Hypothalamus (tissue), 51 donors: ENCODE measurements at regions not wholly inside any gene's neighbourhood (a gene's known extent, or its start where the extent isn't known, plus 50 kb on each side); places are given as distances from the start of the nearest gene placed in this dataset.
"Not testable (repeated sequence)": the region's sequence is repeated elsewhere in the genome, so short reads cannot be mapped to it uniquely, and the experiment has no call there.

Experiments
- DNase-seq, 51 donors: peaks; one replicate each; lab custom pipeline; 2025; lab: John Stamatoyannopoulos, UW

DNA sequence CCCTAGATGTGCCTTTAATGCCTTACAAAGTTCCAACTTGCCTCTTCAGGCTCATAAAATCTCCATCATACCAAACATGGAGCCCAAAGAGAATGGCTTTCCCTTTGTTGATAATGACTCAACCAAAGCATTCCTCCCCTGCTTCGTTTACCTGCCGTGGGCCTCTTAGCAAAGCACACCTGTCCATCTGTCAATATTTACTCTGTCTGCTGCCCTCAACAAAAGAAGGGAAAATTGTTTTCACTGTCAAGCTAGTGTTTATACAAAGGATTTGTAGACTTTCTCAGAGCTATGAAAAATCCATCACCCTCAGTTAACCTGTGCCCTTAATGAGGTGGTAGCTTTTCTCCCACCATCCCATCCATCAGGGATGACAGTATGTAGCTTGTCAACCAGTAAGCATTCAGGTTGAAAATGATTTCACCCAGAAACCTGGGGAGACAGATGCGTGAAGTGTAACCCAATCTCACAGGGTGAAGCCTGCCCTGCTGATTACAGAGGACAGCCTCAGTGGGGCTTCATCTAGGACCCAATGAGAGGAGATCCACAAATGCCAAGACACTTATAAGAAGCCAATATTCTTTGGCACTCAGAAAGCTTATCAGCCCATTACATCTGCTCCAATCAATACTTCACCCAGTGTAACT, 278.1 kb downstream of the NUAK1 start:
- no peak for DNase-seq

DNA sequence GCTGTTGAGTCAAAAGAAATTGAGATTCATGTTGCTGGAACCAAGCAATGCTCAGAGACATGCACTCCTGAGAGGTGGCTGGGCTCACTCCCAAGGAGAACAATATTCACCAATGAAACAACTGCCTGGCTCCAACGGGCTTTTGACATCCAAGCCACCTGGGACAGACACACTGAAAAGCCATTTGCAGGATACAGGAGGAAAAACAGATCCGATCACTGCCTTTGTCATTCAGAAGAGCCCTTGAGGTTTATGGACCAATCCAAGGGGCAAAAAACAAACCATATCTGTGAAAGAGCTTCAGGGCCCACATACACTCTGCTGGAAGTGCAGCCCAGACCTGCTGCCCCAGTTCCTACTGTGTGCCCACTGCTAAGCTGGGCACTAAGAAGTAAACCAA, 277.5 kb downstream of the NUAK1 start:
- DNase-seq = no peak

DNA sequence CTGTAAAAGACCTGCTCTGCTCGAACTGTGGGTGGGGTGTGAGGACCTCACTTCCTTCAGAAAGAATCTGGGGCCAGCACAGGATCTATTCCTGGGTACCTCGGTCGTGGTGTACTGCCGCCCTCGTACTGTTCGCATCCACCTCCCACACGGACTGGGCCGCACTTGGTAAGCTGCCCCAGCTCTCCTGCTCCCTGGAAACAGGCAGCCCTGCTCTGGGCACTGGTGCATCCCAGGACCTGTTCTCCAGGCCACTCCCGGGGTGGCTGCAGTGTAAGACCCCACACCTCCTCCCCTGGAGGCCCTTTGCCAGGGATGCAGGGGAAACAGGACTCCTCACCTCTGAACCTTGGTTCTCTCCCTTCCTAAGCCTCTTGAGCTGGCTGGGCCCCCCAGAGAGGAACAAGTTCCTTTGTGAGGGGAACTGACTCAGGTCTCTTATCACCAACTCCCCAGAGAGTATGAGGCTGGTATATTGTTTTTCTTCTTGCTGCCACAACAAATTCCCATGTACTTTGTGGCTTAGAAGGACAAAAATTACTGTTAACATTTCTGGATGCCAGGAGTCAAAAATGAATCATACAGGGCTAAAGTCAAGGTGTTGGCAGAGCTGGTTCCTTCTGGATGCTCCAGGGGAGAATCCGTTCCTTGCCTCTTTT, 276.5 kb downstream of the NUAK1 start:
- DNase-seq = peak in 1 of 51 donors; percentile 41

DNA sequence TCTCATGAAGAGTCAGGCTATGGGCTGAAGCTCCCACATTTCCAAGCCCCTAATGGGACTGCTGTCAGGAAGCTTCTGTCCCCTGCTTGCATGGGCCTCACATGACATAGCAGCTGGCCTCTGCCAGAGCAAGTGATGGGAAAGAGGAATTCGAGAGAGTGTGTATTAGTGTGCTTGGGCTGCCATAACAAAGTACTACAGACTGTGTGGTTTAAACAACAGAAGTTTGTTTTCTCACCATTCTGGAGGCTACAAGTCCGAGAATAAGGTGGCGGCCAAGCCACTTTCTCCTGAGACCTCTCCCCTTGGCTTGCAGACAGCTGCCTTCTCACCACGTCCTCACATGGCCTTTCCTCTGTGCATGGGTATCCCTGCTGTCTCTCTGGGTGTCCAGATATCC, 274.4 kb downstream of the NUAK1 start:
- DNase-seq = no peak

DNA sequence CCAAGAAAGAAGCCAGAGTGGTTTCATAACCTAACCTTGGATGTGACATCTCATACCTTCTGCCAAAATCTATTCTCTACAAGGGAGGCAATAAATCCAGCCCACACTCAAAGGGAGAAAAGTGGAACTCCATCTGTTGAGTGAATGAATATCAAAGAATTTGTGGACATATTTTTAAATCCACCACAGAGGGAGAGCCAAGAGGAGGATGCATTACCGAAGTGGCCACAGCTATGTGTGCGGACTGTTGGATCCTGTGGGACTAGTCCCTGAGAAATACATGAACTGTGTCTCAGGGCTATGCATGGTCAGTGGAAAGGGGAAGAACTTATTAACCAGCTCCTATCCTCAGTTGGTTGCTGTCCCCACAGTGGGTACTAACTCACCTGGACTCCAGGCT, 273.9 kb downstream of the NUAK1 start:
- no peak for DNase-seq

DNA sequence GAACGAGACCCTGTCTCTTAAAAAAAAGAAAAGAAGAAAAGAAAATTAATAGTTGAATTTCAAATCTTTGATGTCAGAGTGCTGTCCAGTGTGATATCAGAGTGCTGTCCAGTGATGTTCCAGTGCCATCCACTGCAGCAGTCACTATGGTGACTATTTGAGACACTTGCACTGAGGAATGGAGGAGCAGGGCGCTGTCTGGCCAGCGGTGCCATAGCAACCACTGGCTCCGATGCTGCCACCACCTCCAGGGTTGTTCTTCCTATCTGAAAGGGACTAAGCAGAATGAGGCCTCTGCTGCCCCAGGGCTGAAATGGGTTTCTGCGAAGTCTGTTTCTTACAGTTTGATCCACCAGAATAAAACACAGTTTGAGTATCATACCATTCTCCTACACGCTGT, 272.9 kb downstream of the NUAK1 start:
- no peak for DNase-seq

DNA sequence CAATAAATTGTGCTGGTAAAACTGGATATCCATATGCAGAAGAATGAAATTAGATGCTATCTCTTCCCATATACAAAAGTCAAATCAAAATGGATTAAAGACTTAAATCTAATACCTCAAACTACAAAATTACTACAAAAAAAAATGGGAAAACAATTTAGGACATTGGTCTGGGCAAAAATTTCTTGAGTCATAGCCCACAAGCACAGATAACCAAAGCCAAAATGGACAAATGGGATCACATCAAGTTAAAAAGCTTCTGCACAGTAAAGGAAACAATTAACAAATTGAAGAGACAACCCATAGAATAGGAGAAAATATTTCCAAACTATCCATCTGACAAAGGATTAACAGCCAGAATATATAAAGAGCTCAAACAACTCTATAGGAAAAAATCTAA, 264.6 kb downstream of the NUAK1 start:
- no peak for DNase-seq

DNA sequence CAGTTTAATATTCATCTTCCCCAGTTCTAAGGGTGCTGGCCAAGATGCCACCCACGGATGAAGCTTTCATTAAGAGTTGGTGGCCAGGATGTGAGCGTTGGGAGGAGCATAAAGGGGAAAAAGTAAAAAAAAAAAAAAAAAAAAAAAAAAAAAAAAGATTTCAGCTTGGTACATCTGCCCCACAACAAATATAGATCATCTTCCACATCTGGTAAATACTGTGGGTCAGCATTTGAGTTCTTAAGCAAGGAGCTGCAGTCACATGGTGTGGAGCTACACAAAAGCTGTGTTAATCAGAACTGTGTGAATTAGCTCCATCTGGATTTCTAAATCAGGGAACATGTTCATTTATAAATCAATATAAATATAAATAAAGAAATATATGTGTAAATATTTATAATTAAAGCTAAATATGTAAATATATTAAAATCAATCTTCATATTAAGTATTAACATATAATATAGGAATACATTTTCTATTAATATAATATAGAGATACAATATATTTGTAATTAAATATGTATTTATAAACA, 262.3 kb downstream of the NUAK1 start:
- DNase-seq = no peak

DNA sequence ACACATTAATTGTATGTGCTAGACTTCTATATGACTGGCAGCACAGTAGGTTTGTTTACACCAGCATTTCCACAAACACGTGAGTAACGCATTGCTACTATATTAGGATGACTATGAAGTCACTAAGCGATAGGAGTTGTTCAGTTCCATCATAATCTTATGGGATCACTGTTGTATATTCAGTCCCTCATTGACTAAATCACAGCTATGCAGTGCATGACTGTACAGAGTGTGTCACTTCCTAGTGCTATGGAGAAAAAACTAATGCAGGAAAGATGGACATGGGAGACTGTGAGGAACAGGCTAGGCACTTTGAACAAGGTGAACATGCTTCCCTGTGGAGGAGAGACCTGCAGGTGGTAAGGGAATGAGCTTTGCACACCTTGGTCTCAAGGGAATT, 259.8 kb downstream of the NUAK1 start:
- no peak for DNase-seq

DNA sequence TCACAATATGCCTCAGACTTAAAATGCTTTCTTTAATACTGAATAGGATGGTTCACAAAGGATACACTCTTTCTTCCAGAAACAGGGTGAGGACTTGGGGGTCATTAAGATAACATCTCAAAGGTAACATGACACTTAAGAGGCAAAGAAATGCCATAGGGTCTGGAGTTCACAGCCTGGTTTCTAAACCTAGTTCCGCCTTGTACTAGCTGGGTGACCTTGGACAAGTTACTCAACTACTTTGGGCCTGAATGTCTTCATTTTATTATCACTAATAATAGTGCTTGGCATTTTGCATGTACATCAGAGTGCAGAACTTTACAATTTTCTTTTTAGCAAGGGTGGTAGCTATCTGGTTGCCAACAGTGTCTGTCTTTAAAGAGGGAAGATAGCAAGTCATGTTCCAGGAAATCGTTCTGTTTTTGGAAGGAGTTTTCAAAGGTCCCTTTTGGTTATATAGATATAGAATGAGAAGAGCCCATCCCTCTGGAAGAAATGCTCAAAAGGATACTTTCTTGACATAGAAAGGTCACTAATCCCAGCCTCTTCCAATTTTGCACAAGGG, 257.8 kb downstream of the NUAK1 start:
- no peak for DNase-seq

DNA sequence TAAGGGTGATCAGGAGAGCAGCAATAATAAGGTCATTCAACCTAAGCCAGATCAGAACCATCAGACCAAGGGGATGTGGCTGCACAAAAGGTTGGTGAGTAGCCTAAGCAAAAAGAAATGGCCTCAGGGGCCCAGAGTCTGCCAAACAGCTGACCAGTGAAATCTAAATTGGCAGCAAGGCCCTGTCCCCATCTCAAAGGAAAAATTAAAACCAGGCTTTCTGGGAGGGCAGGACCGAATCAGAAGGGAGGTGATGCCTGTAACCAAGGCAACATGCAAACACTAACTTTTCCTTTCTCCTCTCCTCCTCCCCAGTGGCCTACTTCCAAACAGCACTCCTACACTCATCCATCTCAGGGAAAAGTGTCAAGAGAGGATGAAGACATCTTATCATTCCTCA, 256.4 kb downstream of the NUAK1 start:
- peak in 10 of 51 donors; percentile 1 to 36 (median 6) for DNase-seq

DNA sequence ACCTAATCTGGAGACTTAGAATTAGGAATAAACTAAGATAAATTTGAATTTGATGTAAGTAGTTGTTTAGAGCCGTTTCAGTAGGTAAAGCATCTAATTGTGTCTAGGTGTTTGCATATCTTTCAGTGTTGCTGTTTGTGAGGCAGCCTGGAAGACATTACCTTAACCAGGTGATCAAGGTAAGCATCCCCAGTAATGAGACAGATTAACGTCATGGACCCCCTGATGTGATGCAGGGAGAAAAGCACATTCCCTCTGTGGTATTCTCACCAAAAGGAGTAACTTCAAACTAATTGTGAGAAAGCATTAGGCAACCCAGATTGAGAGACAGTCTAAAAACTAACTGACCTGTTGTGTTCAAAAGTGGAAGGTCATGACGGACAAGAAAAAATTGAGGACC, 251.6 kb downstream of the NUAK1 start:
- no peak for DNase-seq

DNA sequence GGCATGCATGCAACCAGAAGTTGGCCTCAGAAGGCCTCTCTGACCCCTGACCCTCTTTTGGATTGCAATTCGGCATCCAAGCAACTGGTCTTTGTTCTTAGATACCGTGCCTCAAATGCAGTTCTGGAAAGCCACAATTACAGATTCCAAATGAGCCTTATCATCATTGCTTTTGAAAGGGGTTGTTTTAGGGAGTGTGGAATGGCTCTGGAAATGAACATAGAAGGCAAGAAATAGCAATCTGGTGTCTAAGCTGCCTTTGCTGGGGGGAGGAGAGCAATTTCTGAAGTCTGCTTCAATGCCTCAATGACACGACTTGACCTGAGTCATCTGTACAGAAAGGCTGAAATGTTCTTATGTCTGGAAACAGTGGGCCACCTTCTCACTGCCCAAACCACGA, 250.1 kb downstream of the NUAK1 start:
- DNase-seq = no peak

DNA sequence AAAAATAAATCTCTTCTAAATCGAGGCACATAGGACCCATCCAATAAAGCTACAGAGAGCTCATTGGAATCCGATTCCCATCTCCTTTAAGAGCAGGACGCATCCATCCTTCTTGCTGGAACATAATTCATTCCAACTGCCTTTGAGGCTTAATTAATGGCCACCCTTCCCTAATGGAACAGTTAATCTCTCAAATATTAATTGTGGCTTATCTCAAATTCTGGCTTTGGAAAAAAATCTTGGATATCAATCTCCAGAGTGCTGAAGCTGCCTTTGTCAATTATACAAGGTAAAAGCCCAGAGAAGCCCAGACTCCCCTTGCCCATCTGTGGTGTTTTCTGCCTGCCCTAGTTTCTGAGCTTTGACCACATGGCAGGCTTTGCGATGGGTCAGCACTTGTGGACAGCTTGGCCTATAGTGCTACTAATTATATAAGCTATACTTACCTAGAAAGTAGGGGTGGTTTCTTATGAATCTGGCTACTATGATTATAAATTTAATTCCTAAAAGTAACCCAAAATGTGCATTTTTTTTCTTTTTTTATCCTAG, 246.3 kb downstream of the NUAK1 start:
- DNase-seq = no peak

DNA sequence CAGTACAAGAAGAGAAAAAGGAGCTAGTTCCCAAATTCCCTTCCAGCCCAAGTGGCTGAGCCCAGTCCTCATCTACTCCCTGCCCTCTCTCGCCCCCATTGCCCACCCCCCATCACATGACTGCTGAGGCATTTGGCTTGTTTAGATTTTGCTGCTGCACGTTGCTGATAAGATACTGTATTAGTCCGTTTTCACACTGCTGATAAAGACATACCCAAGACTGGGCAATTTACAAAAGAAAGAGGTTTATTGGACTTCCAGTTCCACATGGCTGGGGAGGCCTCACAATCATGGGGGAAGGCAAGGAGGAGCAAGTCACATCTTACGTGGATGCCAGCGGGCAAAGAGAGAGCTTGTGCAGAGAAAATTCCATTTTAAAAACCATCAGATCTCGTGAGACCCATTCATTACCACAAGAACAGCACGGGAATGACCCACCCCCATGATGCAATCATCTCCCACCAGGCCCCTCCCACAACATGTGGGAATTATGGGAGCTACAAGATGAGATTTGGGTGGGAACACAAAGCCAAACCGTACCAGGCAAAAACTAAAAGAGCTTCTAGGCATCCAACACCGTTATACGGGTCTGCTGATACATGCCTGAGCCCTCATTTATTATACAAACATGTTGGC, 243.4 kb downstream of the NUAK1 start:
- DNase-seq = not testable (repeated sequence)

DNA sequence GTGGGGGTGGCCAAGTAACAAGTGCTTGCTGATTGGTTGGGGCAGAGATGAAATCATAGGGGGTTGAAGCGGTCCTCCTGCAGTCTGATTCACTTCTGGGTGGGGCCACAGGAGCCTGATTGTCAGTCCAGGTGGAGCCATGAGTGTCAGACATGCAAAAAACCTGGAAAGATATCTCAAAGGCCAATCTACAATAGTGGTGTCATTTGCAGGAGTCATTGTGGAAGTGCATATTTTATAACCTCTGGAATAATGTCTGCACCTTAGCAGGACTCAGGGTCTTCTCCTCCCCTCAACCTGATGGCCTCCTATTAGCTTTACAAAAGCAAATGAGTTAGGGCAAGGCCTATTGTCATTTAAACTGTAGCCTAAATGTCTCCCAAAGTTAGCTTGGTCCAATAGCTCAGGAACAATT, 241.4 kb downstream of the NUAK1 start:
- DNase-seq = no peak

DNA sequence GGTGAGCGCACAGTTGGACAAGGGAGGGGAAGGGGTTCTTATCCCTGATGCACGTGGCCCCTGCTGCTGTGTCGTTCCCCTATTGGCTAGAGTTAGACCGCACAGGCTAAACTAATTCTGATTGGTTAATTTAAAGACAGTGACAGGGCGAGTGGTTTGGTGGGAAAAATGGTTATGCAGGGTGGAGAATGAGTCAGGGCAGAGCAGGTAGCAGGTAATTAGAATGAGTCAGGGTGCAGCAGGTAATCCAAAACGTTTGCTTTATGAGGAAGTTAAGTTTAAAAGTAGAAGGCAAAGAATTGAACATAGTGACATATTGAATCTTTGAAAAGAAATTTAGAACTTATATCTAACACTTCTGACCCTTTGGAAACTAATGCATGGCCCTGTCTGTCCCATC, 240.5 kb downstream of the NUAK1 start:
- not testable (repeated sequence) for DNase-seq

DNA sequence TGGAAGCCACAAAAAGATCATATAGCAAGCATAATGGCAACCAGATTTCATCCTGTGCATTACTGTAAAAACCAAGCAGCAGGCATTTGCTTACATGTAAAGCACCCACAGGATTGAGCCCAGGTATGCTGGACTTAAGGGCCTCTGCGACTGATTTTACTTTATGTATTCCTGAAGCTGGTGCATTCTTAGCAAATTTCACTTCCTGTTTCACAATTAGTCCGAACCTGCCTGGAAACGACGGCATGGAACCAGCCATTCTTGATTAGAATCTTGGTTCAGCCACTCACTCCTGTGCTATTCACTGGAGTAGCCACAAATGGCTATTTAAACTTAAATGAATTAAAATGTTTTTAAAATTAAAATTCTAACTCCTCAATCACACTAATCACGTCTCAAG, 239.2 kb downstream of the NUAK1 start:
- no peak for DNase-seq

DNA sequence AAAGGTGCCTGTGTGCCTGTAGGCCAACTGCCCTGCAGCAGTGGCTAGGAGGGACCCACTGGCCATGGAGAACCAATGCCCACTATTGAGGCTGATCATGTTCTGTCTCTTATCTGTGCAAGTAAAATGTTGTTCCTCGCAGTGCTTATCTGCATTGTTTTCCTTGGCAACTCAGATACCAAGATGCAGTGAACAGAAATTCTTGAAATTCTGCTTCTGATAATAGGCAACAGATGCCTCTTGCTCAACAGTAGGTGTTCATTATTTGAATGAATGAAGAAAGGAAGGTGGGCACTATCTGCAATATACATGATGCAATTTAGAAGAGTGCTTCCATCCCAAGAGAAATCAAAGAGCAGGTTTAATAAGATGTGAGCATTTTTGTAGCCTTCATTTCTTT, 232.2 kb downstream of the NUAK1 start:
- no peak for DNase-seq

DNA sequence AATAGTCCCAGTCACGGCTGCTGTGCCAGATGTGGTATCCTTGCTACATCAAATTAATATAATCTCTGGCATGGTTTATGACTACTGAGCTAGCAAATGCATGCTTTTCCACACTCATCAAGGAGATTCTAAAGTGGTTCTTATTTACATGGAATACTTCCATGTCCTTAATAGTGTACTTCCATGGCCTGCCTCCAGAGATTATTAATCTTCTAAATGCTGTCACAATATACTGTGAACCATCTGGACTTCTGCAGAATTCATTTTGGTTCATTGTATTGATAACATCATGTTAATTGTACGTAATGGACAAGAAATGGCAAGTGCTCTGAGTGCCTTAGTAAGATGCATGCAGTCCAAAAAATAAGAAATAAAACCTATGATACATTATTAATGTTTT, 230.8 kb downstream of the NUAK1 start:
- no peak for DNase-seq

DNA sequence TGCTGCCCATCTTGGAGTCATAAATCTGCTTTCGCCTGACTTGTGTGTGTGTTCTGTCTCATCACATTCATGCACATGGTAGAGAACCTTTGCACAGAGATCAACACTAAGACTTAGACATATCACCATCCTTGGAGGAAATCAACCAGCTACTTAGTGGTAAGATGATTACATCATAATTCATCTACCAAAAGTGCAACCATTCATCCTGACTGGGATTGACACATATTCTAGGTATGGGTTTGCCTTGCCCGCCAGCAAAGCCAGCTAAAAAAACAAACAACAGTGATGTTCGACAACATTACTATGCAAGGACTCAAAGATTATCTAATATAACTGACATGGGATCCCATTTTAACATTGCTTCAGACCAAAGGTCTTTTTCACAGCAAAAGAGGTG, 228.7 kb downstream of the NUAK1 start:
- no peak for DNase-seq
